ENCODE measurements at regions not wholly inside any gene's neighbourhood (a gene's known extent, or its start where the extent isn't known, plus 50 kb on each side); places are given as distances from the start of the nearest gene placed in this dataset.

DNA sequence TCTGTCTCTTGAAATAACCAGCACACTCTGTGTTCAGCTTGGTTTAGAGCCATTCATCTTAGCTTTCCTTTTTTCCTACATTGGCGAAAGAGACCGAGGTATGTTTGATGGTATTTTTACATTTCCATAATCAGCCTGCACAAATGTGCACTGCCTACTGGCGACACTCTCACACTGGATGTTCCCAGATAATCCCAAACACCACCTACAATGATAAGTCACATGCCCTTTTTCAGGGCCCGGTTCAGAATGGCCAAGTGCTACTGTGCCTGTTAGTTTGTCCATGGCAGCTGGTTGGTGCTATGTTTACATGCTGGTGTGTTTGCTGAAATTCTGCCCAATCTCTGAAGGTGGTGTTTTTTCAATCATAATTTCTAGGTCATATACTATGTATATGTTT, 80.8 kb upstream of the NR3C2 start:
- DNase-seq, result no peak

DNA sequence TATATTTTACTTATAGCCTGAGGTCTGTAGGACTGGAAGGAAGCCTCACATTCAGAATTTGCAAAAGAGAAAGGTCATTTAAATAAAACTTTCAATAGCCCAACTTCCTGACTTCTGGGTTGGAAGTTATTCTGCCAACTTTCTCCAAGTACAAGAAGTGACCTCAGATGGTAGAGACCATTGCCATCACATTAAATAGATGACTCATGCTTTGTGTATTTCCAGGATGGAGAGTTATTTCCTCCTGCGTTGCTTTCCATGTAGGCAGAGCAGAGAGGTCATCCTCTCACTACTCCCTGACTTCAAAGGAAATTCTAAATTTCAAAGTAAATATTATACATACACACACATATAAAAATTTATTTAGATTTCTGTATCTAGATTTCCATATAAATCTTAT, 73.0 kb upstream of the NR3C2 start:
- no peak for DNase-seq

DNA sequence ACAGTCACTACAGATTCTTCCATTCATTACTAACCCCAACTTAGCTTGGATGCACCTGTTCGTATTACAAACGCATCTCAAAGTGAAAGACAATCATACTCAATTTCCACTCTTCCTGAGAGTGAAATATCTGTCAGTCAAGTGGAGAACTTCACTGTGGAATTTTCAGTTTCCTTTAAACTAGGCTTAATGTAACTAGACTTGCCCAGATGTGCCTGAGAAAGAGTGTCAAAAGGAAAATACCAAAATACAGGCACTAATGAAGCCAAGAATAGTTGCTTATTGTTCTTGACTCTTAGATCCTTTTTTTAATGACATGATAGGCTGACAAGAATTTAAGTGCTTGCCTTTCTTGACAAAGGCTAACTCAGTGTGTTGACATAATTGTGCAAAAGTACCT, 72.4 kb upstream of the NR3C2 start:
- no peak for DNase-seq

DNA sequence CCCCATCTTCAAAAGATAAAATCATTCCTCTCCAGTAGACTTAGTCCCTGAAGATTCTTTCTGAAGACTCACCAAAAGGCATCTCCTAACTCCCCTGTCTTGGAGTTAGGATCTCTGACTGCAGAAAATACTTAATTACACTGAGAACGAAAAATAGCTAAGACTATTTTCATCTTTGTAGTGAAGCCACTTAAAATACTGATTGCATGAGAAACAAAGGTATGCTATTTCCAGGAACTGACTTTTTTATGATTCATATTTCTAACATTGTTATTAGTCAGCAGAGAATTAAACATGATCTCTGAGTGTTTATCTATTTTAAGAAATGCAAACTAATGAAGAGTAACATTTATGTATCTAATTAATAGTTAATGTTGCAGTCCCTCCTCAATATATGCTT, 71.8 kb upstream of the NR3C2 start:
- no peak for DNase-seq

DNA sequence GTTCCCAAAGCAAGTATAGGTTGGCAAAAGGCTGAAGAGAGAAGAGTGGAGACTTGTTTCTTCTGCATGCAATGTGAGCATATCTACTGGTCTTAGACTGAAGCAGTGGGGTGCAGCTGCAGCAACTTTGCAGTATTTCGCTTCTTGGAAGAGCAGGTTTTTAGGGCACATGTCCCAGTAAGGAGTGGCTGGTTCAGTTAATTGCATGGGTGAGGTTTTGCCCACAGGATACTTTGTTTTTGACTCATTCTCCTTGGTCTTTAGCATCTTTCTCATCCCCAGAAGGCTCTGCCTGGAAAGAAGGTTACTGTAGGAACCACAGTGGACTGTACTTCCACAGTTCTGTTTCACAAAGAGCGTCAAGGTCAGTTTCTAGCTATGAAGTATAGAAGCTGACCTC, 68.0 kb upstream of the NR3C2 start:
- no peak for DNase-seq

DNA sequence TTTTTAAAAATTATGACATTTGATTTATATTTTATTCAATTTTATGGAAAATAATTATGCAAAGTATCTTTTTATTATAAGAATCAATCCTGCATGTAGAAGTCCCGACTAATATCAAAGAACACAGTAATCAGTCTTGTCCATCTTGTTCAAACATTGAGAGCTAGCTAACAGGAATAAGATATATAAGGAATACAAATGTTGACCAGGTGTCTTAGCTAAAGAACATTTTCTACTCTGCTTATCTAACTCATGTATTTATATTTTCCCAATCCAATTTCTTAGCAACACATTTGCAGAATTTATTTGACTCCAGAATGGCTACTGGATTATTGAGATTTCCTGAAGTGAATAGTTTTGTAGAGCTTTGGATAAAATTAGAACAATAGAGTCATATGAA, 61.5 kb upstream of the NR3C2 start:
- no peak for DNase-seq

DNA sequence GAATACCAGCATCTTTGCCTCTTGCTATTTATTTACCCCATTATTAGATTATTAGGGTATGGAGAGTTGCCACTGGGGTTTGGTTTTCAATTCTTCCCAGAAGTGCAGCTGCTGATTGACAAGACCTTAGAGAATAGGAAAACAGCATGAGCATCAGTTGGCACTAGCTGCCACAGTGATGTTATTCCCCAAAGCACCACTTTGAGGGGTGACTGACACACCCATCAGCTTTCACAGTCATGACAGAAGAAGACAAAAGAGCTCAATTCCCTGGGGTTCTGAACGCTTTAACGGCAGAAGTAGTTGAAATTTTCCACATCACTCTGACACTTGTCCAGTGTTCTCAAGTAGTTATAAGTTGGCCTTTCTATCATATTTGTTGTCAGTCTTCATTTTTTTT, 55.0 kb upstream of the NR3C2 start:
- DNase-seq, result no peak

DNA sequence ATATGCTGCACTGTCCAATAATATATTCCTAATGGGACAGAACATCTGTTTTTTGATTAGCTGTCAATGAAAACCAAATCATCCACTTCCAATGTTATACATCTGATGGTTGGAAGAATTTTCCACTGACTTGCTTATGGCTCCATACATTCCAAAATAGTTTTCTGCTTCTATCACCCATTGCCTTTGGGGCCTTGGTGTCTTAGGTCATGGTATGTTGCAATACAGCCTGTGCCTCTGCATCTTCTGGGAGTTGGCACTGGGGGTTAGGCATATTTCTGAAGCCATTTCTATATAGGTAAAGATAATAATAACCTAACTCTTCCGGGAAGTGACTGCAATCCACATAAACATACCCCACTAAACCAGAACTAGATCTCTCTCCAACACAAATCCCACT, 53.2 kb upstream of the NR3C2 start:
- no peak for DNase-seq
